SU-DHL-6 (cell line): ENCODE measurements at regions not wholly inside any gene's neighbourhood (a gene's known extent, or its start where the extent isn't known, plus 50 kb on each side); places are given as distances from the start of the nearest gene placed in this dataset.

Source experiments
- H2AFZ ChIP-seq: fragments of 200-600 bp; sonication (generic); 2 replicates; pipeline ENCODE4 v1.6.1; 2014; ENCODE audit warnings: low read depth, mild to moderate bottlenecking, moderate library complexity, mixed read lengths, antibody characterized with exemption, low read length; ENCODE audit not compliant: severe bottlenecking
- H3F3A ChIP-seq: fragments of 200-600 bp; shearing (Covaris generic); 2 replicates; pipeline ENCODE4 v1.6.0; 2016; ENCODE audit warnings: antibody characterized with exemption, mild to moderate bottlenecking; ENCODE audit not compliant: insufficient read depth
- H3K27ac ChIP-seq: fragments of 200-600 bp; sonication (generic); 2 replicates; pipeline ENCODE4 v1.5.1; 2016; ENCODE audit warnings: low read depth, mild to moderate bottlenecking, low read length, moderate library complexity, mixed read lengths
- H3K27me3 ChIP-seq: fragments of 200-600 bp; sonication (generic), shearing (Covaris generic); 2 replicates; pipeline ENCODE4 v1.6.0; 2014; ENCODE audit warnings: mild to moderate bottlenecking, low read length
- H3K36me3 ChIP-seq: fragments of 200-600 bp; sonication (generic); 2 replicates; pipeline ENCODE4 v1.6.1; 2014; ENCODE audit warnings: mild to moderate bottlenecking, low read length, mixed read lengths
- H3K4me2 ChIP-seq: fragments of 300-600, 200-600 bp; shearing (Covaris generic), sonication (generic); 2 replicates; pipeline ENCODE4 v1.6.0; 2014; ENCODE audit warnings: low read length, low read depth, mild to moderate bottlenecking; ENCODE audit not compliant: poor library complexity, severe bottlenecking
- H3K4me3 ChIP-seq: fragments of 200-600 bp; sonication (generic); 2 replicates; pipeline ENCODE4 v1.5.1; 2014; ENCODE audit warnings: antibody characterized with exemption, low read length, mild to moderate bottlenecking, mixed read lengths; ENCODE audit not compliant: insufficient read depth, poor library complexity, severe bottlenecking
- H3K79me2 ChIP-seq: fragments of 200-600 bp; sonication (generic); 2 replicates; pipeline ENCODE4 v1.6.1; 2014; ENCODE audit warnings: mild to moderate bottlenecking, low read length, moderate library complexity; ENCODE audit not compliant: insufficient read depth
- H3K9ac ChIP-seq: fragments of 200-600 bp; sonication (generic); 2 replicates; pipeline ENCODE4 v1.7.0; 2014; ENCODE audit warnings: mild to moderate bottlenecking, low read length
- H3K9me2 ChIP-seq: fragments of 200-600 bp; sonication (generic); replicated peaks from 2 replicates; pipeline ENCODE4 v1.6.1; 2014; ENCODE audit warnings: low read length; ENCODE audit not compliant: insufficient read depth
- H3K9me3 ChIP-seq: fragments of 200-600 bp; sonication (generic); 2 replicates; pipeline ENCODE4 v1.6.1; 2014; ENCODE audit warnings: low read length, mixed read lengths; ENCODE audit not compliant: insufficient read depth
- H4K20me1 ChIP-seq: fragments of 200-600 bp; sonication (generic); 2 replicates; pipeline ENCODE4 v1.6.1; 2014; ENCODE audit warnings: low read depth, mild to moderate bottlenecking, antibody characterized with exemption, low read length, moderate library complexity, mixed read lengths
- EZH2phosphoT487 ChIP-seq: fragments of 200-600 bp; sonication (generic), shearing (Covaris generic); conservative IDR thresholded peaks from 2 replicates; pipeline ENCODE4 v1.6.1; 2018; ENCODE audit warnings: mild to moderate bottlenecking, antibody characterized with exemption, low read length, moderate library complexity, mixed read lengths
- TF ChIP-seq, protein P1 (sequence below): fragments of 200-600 bp; sonication (generic); IDR thresholded peaks from one replicate; pipeline ENCODE4 v1.5.1; 2017; ENCODE audit warnings: antibody characterized with exemption, mild to moderate bottlenecking, low read length, moderate library complexity; ENCODE audit not compliant: insufficient read depth, poor library complexity, severe bottlenecking

DNA sequence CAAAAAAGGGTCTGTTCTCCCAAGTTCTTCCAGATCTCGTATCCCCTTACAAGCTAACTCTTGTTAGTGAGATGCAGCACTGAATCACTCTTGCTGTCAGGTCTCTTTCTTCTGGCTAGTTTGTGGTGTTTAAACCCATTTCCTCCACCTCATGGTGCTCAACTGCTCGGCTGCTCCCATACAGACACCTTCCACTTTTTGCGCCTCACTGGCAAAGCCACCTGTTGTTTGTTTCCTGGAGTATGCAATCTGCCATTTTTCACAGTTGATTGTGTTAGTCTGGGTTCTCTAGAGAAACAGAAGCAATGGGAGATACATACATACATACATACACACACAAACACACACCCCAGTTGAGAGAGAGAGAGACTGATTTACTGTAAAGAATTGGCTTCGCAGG lies 124.4 kb upstream of the SP8 start:
- Histone ChIP-seq H3K27ac (no peak overlapping the region), H3K4me2 (no peak overlapping the region), H3K4me3 (no peak overlapping the region), H4K20me1 (no peaks in the 10 kb centered on the region), H3K27me3 (no peaks in the 10 kb centered on the region), H3F3A (no peaks in the 10 kb centered on the region), H2AFZ (no peak overlapping the region), H3K9me2 (no peaks in the 10 kb centered on the region), H3K9me3 (no peaks in the 10 kb centered on the region), H3K36me3 (no peaks in the 10 kb centered on the region), H3K9ac (no peak overlapping the region), H3K79me2 (no peaks in the 10 kb centered on the region)
- TF ChIP-seq, protein P1, sequence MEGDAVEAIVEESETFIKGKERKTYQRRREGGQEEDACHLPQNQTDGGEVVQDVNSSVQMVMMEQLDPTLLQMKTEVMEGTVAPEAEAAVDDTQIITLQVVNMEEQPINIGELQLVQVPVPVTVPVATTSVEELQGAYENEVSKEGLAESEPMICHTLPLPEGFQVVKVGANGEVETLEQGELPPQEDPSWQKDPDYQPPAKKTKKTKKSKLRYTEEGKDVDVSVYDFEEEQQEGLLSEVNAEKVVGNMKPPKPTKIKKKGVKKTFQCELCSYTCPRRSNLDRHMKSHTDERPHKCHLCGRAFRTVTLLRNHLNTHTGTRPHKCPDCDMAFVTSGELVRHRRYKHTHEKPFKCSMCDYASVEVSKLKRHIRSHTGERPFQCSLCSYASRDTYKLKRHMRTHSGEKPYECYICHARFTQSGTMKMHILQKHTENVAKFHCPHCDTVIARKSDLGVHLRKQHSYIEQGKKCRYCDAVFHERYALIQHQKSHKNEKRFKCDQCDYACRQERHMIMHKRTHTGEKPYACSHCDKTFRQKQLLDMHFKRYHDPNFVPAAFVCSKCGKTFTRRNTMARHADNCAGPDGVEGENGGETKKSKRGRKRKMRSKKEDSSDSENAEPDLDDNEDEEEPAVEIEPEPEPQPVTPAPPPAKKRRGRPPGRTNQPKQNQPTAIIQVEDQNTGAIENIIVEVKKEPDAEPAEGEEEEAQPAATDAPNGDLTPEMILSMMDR: no peak
- no peak for TF ChIP-seq EZH2phosphoT487

DNA sequence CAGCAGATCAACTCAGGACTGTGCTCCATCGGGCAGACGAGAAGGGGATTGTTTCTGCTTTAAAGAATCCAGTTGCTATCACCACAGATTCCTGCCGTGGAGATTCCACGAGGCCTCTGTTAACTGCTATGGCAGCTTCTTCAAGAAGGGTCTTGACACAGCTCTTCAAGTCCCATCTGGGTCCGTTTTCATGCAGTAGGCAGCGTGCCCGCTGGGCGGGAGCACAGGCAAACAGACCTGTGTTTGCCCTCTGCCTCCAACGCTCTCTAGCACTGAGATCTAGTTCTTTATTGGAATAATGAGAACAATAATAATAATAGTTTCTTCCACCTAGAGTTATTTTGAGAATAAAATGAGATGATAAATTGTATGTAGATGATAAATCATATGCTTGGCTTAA lies 127.2 kb upstream of the SP8 start:
- no peaks in the 10 kb centered on the region for H3K27me3 ChIP-seq
- H3K9me3 ChIP-seq: no peaks in the 10 kb centered on the region
- H3K9ac ChIP-seq: no peak overlapping the region
- no peaks in the 10 kb centered on the region for H4K20me1 ChIP-seq
- no peak overlapping the region for H2AFZ ChIP-seq
- no peaks in the 10 kb centered on the region for H3K79me2 ChIP-seq
- H3F3A ChIP-seq: no peaks in the 10 kb centered on the region
- H3K9me2 ChIP-seq: no peaks in the 10 kb centered on the region
- no peaks in the 10 kb centered on the region for H3K36me3 ChIP-seq
- TF ChIP-seq, protein P1: no peak
- TF ChIP-seq EZH2phosphoT487: no peak
- no peak overlapping the region for H3K27ac ChIP-seq
- H3K4me2 ChIP-seq: no peak overlapping the region
- H3K4me3 ChIP-seq: no peak overlapping the region

DNA sequence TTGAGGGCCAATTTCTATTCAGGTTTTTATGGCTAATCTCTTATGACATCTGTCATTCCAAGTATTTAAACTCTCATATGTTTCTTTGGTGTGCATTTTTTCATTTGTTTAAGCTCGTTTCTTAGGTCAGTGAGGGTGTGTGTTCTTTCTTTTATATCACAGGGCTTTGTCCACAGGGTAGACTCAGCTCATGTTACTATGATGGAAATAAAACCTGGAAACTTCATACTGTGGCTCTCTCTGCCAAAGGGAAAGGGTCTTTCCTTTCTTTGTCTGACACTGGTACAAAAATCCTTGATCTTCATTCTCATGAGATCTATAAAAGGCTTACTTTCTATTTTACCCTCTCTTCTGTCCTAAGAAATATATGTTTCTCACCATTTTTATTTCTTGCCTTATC lies 129.6 kb upstream of the SP8 start:
- H3K9ac ChIP-seq: no peak overlapping the region
- no peaks in the 10 kb centered on the region for H3K9me3 ChIP-seq
- H3K9me2 ChIP-seq: no peaks in the 10 kb centered on the region
- H3K27me3 ChIP-seq: no peaks in the 10 kb centered on the region
- H3K27ac ChIP-seq: no peak overlapping the region
- TF ChIP-seq, protein P1: no peak
- TF ChIP-seq EZH2phosphoT487: no peak
- H4K20me1 ChIP-seq: no peaks in the 10 kb centered on the region
- no peaks in the 10 kb centered on the region for H3K79me2 ChIP-seq
- H3K36me3 ChIP-seq: no peaks in the 10 kb centered on the region
- no peaks in the 10 kb centered on the region for H3F3A ChIP-seq
- no peak overlapping the region for H3K4me2 ChIP-seq
- no peak overlapping the region for H2AFZ ChIP-seq
- H3K4me3 ChIP-seq: no peak overlapping the region

DNA sequence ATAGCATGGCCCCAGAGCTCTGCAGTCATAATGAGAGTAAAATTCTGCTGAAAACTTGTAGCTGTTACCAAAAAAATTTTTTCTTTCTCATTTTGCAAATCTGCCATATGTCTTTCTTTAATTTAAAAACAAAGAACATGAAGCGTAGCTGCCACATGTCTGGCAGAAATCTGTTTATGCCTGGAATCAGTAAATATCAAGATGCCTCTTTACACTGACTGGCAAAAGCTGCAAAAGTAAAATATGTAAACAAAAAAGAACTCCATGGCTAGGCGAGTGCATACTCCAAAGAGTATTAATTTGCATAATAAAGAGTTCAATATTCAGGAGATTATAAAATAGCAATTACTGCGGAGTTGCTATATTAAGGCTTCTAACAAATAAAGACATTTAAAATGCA lies 130.9 kb upstream of the SP8 start:
- no peak for TF ChIP-seq EZH2phosphoT487
- TF ChIP-seq, protein P1: no peak

More for the DNA sequence above, 130.9 kb upstream of the SP8 start:
- no peak overlapping the region for H3K4me2 ChIP-seq
- no peak overlapping the region for H3K9ac ChIP-seq
- no peaks in the 10 kb centered on the region for H4K20me1 ChIP-seq
- H3K9me3 ChIP-seq: no peaks in the 10 kb centered on the region
- no peaks in the 10 kb centered on the region for H3K36me3 ChIP-seq
- no peaks in the 10 kb centered on the region for H3F3A ChIP-seq
- no peak overlapping the region for H3K4me3 ChIP-seq
- no peak overlapping the region for H2AFZ ChIP-seq
- H3K27ac ChIP-seq: no peak overlapping the region
- H3K27me3 ChIP-seq: no peaks in the 10 kb centered on the region
- H3K9me2 ChIP-seq: no peaks in the 10 kb centered on the region
- H3K79me2 ChIP-seq: no peaks in the 10 kb centered on the region
